ENCODE measurements at regions not wholly inside any gene's neighbourhood (a gene's known extent, or its start where the extent isn't known, plus 50 kb on each side); places are given as distances from the start of the nearest gene placed in this dataset. TPM values are rescaled to one million over a fixed set of nuclear protein-coding genes. Genes with fewer than 3 reads are reported as not detected.

Small RNA genes lying in the stretch of these regions (small RNA-seq; reads per million reads assigned to genes)
- not detected for gene RNU6-1089P
- not detected for gene RNU6-947P
- not detected for gene RNU6-999P

All from frontal cortex (tissue), 1 donor.